NCI-H2107 (cell line): ENCODE measurements at regions not wholly inside any gene's neighbourhood (a gene's known extent, or its start where the extent isn't known, plus 50 kb on each side); places are given as distances from the start of the nearest gene placed in this dataset.

Experiments used
- DNase-seq: peaks from one replicate; lab custom pipeline; 2025; lab: John Stamatoyannopoulos, UW

- DNase-seq: no peak
These were observed 178.0 kb upstream of the BMPER start for GRCh38 chr7:33727315-33727714.

GRCh38 chr7:33728873-33729551, 176.3 kb upstream of the BMPER start:
- no peak for DNase-seq

GRCh38 chr7:33729726-33730125, 175.6 kb upstream of the BMPER start:
- DNase-seq: no peak

- DNase-seq: no peak
These were observed 174.4 kb upstream of the BMPER start for GRCh38 chr7:33730958-33731357.

DNA sequence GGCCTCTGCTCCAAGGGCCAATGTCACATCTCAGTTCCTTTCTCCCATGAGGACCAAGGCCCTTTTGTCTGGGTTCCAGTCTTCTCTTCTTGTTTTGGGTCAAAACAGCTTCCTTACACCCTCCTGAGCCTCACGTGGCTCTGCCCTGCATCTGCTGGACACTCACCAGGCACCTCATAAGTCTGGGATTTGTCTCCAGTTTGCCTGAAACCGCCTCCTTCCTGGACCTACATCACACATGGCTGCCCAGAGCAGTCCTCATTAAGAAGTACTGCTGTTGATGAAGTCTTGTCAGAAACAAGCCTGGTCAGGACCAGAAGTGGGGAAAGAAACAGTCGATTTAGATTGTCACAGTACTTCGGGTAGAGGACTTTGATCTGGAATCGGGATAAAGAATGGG, 173.4 kb upstream of the BMPER start:
- DNase-seq: no peak

GRCh38 chr7:33732462-33732861, 172.9 kb upstream of the BMPER start:
- no peak for DNase-seq

DNA sequence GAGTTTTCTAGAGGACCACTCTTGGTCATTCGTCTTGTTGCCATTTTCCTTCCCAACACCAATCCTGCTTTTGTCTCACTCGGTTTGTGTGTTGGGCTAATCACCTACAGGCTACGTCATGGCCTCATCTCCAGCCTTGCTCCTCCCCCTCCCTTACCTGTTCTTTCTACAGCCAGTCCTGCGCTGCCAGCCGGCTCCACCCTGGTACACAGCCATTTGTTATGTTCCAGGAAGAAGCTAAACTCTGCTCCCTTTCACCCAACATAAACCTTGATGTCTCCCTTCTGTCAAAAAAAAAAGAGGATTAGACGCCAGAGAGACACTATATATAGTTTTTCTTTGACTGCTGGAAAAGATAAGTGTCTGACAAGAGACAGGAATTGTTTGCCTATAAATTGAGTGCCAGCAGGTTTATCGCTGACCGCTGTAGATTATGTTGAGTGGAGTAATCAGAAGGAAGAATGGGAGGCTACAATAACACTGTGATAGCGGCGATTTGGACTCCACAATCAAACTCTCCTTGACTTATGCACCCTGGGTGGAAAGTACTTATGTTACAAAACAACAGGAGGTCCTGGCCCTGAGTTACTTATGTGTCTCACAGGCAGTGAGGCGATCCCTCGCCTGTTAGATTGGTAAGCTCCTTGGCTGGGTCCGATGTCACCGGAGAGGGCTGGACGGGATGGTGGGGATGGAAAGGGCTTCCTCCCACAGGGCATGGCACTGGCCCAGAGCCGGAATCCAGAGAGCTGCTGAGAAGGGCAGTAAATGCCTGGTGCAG, 171.3 kb upstream of the BMPER start:
- no peak for DNase-seq

DNA sequence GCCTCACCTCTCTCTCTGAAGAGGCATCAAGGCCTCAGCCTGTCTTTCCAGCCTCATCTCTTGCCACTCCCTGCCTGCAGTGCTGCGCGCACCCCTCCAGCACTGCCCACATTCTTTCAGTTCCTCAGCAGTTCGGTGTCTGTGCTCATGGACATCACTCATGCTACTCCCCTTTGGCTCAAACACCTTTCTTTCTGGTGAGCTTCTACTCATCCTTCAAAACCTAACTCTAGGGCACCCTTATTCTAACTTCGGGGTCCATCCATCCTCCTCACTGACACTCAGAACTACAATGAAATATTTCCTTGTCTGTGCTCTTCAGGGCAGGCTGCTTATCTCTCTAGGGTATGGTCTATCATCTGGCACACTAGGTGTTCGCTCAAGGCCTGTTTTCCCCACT, 169.9 kb upstream of the BMPER start:
- no peak for DNase-seq

GRCh38 chr7:33736521-33737221, 168.7 kb upstream of the BMPER start:
- DNase-seq: no peak

DNA sequence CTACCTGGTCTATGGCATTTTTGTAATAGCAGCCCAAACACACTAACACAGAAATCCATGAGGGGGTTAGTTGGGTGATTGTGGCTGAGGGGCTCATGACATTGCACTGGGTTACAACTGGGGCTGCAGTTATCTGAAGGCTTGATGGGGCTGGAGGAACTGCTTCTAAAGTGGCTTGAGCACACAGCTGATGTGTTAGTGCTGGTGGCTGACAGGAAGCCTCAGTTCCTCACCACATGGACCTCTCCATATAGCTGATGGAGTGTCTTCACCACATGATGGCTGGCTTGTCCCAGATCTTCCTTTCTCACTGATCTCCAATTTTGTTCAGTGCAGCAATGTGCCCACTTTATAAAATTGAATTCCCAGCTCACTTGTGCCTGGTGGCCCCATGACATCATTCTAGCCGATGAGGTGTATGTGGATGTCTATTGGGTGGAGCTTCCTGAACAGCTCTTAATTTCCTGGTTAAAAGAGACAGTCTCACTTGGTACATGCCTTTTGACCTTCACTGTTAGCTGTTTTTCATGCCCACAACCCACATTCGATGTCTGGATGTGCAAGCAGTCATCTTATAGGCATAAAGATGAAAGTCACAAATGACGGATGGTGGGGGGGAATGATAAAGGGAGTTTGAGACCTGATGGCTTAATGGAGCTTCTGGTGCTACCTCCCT, 166.9 kb upstream of the BMPER start:
- no peak for DNase-seq

DNA sequence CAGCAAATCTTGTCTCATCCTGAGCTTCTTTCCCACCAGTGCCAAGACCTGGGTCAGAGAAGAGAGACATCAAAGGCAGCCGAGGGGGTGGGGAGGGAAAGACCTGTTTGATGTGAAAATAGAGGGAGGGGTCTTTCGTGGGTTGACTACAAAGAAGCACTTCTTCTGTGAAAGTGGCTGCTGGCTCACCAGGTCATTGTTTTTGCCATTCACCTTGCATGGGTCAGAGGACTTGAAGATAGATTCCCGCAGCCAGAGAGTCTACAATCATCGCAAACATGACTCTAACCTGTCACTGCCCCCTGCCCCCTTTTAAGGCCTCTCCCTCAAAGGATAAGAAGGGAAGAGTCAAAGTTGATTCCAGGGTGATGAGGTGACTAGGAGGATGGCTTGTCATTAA, 166.1 kb upstream of the BMPER start:
- no peak for DNase-seq

DNA sequence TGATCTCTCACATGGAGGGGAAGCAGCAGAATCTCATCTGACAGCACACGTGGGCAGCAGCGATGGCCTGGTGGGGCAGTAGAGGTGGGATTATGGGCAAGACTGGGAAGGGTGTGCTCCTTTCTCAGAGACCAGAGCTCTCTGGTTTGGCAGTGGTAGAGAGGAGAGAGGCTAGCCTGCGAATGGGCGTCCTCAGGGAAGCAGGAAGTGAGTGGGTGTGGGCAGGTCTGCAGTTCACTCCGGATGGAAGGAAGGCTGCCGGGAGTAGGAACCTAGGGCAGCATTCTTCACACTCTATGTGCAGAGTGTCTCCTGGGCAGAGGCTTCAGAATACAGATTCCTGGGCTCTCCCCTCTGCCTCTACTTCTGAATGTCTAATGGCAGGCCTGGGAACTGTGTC, 162.8 kb upstream of the BMPER start:
- DNase-seq: no peak

- DNase-seq: no peak
These were observed 162.2 kb upstream of the BMPER start for GRCh38 chr7:33742999-33743587.

- no peak for DNase-seq
These were observed 161.7 kb upstream of the BMPER start for GRCh38 chr7:33743594-33743993.

DNA sequence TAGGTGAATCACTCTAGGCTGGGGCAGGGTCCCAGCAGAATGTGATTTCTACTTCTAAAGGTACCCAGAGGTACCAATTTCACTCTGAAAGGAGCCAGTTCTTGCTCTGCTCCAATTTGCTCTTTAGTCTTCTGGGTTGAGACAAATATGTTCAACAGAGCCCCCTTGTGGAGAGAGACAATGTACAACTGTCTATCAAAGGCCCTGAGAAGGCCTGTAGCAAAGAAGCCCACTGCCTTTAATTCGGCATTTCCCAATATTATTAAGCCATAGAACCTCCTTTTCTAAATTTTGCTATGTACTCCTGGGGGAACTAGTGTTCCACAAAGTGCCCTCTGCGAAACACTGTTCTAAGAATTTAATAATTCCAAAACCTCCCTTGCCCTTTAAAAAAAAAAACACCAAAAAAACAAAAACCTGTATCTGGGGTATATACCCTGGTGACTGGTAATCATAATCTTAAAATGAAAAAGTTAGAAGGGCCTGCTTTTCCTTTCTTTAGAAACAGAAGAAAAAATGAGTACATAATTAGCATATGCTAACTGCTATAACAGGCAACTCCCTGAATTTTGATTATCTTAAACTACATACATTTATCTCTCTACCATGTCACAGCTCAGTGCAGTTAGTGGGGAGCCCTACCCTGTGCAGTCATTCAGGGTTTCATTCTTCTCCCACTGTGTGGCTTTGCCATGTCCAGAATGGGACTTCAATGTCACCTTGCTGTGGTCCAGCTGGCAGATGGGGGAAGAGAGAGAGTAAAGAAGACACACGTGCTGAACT, 160.9 kb upstream of the BMPER start:
- DNase-seq: no peak

DNA sequence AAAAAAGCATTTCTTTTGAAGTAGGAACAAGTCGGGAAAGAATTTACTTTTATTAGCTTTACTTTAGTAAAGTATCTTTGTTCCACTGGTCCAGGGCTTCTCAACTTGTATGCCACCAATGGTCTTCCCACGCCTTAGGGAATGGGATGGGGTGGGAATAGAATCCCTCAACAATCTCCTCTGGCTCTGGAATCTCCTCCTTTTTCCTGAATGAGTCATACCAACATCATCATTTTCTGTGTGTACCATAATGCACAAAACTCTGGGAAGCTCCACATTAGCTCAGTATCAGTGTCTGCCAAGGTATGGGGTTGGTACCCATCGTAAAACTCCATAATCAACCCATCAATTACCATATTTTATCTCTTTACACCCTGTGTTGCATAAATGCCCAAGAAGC, 159.4 kb upstream of the BMPER start:
- DNase-seq: no peak

DNA sequence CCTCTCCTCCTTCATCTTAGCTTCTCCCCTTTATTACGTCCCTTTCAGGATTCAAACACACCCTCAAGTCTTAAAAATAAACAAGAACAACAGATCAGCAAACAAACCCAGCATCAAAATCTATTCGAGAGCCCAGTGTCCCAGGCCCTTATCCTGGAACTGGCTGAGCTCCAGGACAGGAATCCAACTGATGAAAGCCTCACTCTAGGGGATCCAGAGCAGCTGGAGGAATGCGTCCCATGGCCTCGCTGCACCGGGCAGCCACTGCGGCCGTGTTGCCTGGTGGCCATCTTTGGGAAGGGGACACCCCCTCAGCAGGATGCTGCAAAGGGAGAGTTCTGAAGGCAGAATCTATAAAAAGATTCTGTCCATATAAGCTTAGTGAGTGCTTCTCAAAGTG, 156.5 kb upstream of the BMPER start:
- DNase-seq: no peak

DNA sequence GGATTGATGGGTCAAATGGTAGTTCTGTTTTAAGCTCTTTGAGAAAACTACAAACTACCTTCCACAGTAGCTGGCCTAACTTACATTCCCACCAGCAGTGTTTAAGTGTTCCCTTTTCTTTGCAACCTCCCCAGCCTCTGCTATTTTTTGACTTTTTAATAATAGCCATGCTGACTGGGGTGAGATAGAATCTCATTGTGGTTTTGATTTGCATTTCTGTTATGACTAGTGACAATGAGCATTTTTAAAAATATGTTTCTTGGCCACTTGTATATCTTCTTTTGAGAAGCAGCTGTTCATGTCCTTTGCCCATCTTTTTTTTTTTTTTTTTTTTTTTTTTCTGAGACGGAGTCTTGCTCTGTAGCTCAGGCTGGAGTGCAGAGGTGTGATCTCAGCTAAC, 155.2 kb upstream of the BMPER start:
- no peak for DNase-seq

DNA sequence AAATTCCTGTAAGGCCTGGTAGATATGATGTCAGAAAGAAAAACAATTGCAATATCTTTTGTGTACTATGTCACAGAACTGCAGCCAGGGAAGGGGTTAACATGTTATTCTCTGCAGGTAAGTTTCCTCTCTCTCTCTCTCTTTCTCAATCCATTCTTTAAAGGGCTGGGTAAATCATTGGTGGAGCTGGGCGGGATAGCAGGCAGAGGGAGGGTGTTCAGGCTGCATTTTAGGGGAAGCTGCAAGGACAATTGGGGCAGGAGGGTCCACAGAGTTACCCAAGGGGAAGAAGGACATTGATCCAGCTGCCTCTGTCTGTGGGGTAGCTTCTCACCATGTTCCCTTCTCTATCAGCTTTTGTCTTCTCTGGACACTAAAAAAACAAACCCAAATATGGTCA, 153.9 kb upstream of the BMPER start:
- DNase-seq: no peak

DNA sequence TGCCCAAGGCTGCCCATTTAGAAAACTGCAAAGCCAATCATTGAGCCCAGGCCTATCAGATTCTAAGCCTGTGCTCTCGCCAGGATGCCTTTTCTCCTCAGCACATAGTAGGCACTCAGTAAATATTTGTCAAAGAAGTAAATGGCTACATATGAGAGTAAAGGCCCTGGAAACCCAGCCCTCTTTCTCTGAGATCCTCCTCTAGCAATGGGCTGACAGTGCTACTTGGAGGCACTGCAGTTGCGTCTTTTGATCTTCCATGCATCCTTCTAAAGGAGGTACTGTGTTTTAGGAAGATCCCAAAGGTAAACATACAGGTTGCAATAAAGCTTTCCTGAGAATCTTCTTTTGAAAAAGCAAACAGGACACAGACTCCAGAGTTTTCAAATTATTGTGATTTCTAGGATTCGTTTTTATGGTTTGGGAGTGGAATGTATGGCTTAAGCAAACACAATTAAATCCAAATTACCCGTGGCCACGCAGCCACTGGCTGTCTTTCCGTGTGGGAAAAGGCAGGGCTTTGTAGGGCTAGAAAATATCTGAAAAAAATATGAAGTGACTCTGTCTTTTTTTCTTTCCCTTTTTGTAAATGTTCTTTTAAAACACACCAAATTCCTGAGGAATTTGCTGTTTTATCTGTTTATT, 151.3 kb upstream of the BMPER start:
- no peak for DNase-seq
